ENCODE measurements at regions not wholly inside any gene's neighbourhood (a gene's known extent, or its start where the extent isn't known, plus 50 kb on each side); places are given as distances from the start of the nearest gene placed in this dataset.

GRCh38 chr13:109883181-109884180 is 97.1 kb upstream of the IRS2 start:
- no peak for TF ChIP-seq EP300 (IDR thresholded peaks at IDR 0.05)
- TF ChIP-seq POLR2A (IDR thresholded peaks at IDR 0.05; ENCODE audit: low read depth): no peak
- TF ChIP-seq, protein P1, sequence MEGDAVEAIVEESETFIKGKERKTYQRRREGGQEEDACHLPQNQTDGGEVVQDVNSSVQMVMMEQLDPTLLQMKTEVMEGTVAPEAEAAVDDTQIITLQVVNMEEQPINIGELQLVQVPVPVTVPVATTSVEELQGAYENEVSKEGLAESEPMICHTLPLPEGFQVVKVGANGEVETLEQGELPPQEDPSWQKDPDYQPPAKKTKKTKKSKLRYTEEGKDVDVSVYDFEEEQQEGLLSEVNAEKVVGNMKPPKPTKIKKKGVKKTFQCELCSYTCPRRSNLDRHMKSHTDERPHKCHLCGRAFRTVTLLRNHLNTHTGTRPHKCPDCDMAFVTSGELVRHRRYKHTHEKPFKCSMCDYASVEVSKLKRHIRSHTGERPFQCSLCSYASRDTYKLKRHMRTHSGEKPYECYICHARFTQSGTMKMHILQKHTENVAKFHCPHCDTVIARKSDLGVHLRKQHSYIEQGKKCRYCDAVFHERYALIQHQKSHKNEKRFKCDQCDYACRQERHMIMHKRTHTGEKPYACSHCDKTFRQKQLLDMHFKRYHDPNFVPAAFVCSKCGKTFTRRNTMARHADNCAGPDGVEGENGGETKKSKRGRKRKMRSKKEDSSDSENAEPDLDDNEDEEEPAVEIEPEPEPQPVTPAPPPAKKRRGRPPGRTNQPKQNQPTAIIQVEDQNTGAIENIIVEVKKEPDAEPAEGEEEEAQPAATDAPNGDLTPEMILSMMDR (IDR thresholded peaks at IDR 0.05): no peak
